Nephron progenitor cell (in vitro differentiated cells): ENCODE measurements at regions not wholly inside any gene's neighbourhood (a gene's known extent, or its start where the extent isn't known, plus 50 kb on each side); places are given as distances from the start of the nearest gene placed in this dataset.

Source experiments
- DNase-seq: peaks from one replicate; pipeline ENCODE4 v3.0.0; 2021
- H3K27ac Mint-ChIP-seq: 2 replicates; pipeline ENCODE4 v1.8.0; 2021; ENCODE audit warnings: mild to moderate bottlenecking, moderate library complexity, mixed read lengths
- H3K27me3 Mint-ChIP-seq: 2 replicates; pipeline ENCODE4 v1.8.0; 2021; ENCODE audit warnings: mild to moderate bottlenecking, low read depth, mixed read lengths; ENCODE audit not compliant: poor library complexity
- H3K36me3 Mint-ChIP-seq: 2 replicates; pipeline ENCODE4 v1.8.0; 2021; ENCODE audit warnings: low read depth, mixed read lengths
- H3K4me1 Mint-ChIP-seq: 2 replicates; pipeline ENCODE4 v1.8.0; 2021; ENCODE audit warnings: mixed read lengths
- H3K4me3 Mint-ChIP-seq: 2 replicates; pipeline ENCODE4 v1.8.0; 2021; ENCODE audit warnings: mild to moderate bottlenecking, moderate library complexity, mixed read lengths
- H3K9me3 Mint-ChIP-seq: 2 replicates; pipeline ENCODE4 v1.8.0; 2021; ENCODE audit warnings: mild to moderate bottlenecking, moderate library complexity, mixed read lengths
- TF ChIP-seq, protein P1 (sequence below): fragments of 200-600 bp; sonication (generic); IDR thresholded peaks from 2 replicates; pipeline ENCODE4 v1.5.0; 2021; ENCODE audit warnings: antibody characterized with exemption

DNA sequence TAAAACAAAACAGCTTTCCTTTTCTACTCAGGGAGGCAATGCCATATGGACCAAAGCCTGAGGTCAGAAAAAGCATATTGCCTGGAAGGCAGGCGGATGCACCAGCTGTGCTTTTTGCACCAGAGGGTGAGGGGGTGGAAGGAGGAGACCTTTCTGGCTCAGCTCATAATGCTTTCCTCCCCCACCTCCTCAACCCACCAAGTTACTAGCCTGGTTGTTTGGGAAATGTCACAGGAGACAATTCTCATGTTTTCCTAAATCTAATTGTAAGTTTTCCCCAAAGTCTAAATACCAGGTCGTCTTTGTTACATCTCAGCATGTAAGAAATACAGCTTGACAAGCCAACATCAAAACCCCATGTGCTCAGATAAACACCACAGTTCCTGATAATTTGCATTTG, 72.6 kb upstream of the DMRTA1 start:
- Mint-ChIP-seq H3K4me1 (peaks cover 14% of the 10 kb centered on the region), H3K36me3 (peaks cover 9% of the 10 kb centered on the region), H3K27me3 (peaks cover 5% of the 10 kb centered on the region), H3K4me3 (no peak overlapping the region), H3K9me3 (peaks cover 26% of the 10 kb centered on the region), H3K27ac (peak overlapping the region; percentile 98)
- TF ChIP-seq, protein P1, sequence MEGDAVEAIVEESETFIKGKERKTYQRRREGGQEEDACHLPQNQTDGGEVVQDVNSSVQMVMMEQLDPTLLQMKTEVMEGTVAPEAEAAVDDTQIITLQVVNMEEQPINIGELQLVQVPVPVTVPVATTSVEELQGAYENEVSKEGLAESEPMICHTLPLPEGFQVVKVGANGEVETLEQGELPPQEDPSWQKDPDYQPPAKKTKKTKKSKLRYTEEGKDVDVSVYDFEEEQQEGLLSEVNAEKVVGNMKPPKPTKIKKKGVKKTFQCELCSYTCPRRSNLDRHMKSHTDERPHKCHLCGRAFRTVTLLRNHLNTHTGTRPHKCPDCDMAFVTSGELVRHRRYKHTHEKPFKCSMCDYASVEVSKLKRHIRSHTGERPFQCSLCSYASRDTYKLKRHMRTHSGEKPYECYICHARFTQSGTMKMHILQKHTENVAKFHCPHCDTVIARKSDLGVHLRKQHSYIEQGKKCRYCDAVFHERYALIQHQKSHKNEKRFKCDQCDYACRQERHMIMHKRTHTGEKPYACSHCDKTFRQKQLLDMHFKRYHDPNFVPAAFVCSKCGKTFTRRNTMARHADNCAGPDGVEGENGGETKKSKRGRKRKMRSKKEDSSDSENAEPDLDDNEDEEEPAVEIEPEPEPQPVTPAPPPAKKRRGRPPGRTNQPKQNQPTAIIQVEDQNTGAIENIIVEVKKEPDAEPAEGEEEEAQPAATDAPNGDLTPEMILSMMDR: no peak
- DNase-seq: no peak

DNA sequence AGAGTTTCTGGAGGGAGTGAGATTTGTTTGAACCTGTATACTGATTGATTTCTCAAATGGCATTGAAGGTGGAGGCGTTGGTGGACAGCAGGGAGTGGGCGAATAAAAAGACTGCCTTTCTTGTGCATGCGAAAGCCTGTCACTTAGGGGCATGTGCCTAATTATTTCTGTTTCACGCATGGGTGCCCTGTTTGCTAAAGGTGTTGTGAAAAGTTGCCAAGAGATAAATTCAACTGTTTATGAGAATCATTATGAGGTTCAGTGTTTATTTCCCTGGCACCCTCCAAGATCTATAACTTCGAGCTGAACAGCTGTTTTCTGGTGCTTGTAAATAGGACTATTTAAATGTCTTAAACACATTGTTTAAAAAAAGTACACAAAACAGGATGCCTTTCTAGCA, 67.4 kb upstream of the DMRTA1 start:
- peaks cover 11% of the 10 kb centered on the region for H3K4me1 Mint-ChIP-seq
- no peaks in the 10 kb centered on the region for H3K9me3 Mint-ChIP-seq
- peak overlapping the region; percentile 68 for H3K27ac Mint-ChIP-seq

DNA sequence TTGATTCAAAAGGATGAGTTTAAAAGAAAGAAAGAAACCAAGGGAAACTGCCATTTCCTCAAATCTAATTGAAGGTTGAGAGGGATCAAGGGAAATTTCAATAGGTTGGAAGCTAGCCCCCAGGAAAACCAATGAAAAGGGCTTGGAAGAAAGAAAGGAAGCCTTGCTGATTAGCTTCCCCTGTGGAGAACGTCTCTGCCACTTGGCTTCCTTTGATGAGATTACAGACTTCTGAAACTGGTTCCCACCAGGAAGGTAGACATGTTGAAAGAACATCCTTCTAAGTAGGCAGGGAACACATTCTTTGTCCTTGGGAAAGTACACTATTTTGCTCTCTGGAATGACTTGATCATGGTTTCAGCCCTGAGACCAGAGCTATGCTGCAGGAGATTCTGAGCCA, 65.5 kb upstream of the DMRTA1 start:
- TF ChIP-seq, protein P1: no peak
- no peaks in the 10 kb centered on the region for H3K36me3 Mint-ChIP-seq
- H3K4me1 Mint-ChIP-seq: peaks cover 10% of the 10 kb centered on the region
- no peak for DNase-seq
- H3K4me3 Mint-ChIP-seq: no peak overlapping the region
- H3K27ac Mint-ChIP-seq: no peak overlapping the region
- H3K9me3 Mint-ChIP-seq: no peaks in the 10 kb centered on the region
- no peaks in the 10 kb centered on the region for H3K27me3 Mint-ChIP-seq

More for the DNA sequence above, 67.4 kb upstream of the DMRTA1 start:
- H3K27me3 Mint-ChIP-seq: peaks cover 5% of the 10 kb centered on the region
- TF ChIP-seq, protein P1: no peak
- no peak overlapping the region for H3K4me3 Mint-ChIP-seq
- no peak for DNase-seq
- no peaks in the 10 kb centered on the region for H3K36me3 Mint-ChIP-seq

DNA sequence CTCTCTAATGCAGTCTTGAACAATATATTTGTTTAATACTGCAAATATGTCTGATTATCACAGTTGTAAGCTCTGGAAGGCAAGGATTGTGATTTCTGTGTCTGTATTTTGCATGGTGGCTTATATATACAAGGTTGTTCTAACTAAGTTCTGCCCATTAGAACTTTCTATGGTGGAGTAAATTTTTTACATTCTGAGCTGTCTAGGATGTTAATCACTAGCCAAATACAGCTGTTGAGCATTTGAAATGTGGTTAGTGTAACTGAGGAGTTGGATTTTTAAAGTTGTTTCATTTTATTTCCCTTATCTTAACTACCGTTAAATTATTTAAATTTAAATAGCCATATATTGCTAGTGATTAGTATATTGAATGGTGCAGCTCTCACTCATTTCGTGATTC, 64.3 kb upstream of the DMRTA1 start:
- Mint-ChIP-seq H3K27me3 (no peaks in the 10 kb centered on the region), H3K27ac (no peak overlapping the region), H3K9me3 (no peaks in the 10 kb centered on the region), H3K4me1 (peaks cover 10% of the 10 kb centered on the region), H3K36me3 (no peaks in the 10 kb centered on the region), H3K4me3 (no peak overlapping the region)
- TF ChIP-seq, protein P1: no peak
- DNase-seq: no peak

DNA sequence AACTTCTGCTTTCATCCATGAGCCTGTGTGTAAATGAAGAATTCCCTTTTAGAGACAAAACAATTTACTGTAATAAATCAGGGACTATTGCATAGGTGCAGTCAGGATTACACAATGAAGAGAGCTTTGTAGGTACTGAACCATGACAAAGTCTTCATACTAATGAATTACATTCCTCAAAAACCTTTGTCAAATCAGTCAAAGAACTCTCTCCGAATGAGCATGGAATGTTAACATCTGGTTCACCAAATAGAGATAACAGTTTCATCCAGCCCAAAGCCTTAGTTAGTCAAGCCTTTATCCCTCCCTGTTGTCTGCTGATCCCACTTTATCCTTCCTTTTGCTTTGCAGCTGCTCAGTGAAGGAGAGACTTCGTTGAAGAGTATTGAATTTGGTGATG, 62.9 kb upstream of the DMRTA1 start:
- Mint-ChIP-seq H3K4me3 (no peak overlapping the region), H3K9me3 (no peaks in the 10 kb centered on the region), H3K4me1 (peaks cover 10% of the 10 kb centered on the region), H3K27me3 (no peaks in the 10 kb centered on the region), H3K36me3 (no peaks in the 10 kb centered on the region), H3K27ac (no peak overlapping the region)
- TF ChIP-seq, protein P1: no peak
- DNase-seq: no peak

DNA sequence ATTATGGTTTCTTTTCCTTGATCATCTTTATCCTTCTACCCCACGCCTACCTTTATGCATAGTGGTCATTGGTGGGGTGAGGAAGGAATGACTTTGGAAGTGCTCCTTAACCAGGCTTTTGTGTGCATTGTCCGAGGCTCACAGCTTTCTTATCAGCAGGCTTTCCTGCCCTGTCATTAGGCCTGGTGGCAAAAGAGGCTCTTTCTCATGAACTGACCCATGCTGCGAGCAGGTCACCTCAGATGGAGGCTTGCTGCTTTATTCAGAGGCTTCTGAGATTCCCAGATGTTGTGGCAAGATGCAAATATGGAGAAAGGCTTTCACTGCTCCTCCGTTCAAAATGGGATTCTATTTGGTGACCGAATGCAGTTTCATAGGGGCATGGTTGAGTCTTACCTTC, 57.4 kb upstream of the DMRTA1 start:
- Mint-ChIP-seq H3K4me1 (no peaks in the 10 kb centered on the region), H3K36me3 (no peaks in the 10 kb centered on the region), H3K27me3 (peaks cover 3% of the 10 kb centered on the region), H3K4me3 (no peak overlapping the region), H3K9me3 (no peaks in the 10 kb centered on the region), H3K27ac (no peak overlapping the region)
- no peak for DNase-seq
- TF ChIP-seq, protein P1: no peak
